NCI-H345 treated with DMSO at 0.1 percent for 48 hours (cell line): ENCODE measurements at regions not wholly inside any gene's neighbourhood (a gene's known extent, or its start where the extent isn't known, plus 50 kb on each side); places are given as distances from the start of the nearest gene placed in this dataset.

Source experiments
- DNase-seq: peaks from one replicate; lab custom pipeline; 2025; ENCODE audit not compliant: unreplicated experiment; lab: John Stamatoyannopoulos, UW

GRCh38 chr18:71936744-71937143, 607.4 kb downstream of the CBLN2 start:
- no peak for DNase-seq

- no peak for DNase-seq
Measured at GRCh38 chr18:71919211-71919610, 624.9 kb downstream of the CBLN2 start.

- no peak for DNase-seq
Measured at GRCh38 chr18:71913641-71914040, 630.5 kb downstream of the CBLN2 start.

DNA sequence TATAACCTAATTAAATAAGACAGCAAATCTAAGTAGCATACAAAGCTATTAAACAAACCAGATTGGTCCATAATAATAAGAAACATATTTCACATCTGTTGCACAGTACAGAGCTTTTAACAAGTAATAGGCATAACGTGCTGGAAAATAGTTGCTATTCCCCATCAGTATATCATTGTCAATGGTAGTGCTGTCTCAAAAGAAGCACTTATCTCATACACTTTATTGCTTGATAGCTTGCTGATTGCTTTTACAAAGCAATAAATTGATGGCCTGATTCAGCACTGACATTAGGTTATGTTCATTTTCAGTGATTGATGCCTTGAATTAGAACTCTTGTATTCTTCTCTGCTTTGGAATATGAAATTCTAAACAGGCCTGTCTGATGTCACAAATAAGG, 641.7 kb downstream of the CBLN2 start:
- DNase-seq, result no peak

- peak; percentile 52 for DNase-seq
Measured at GRCh38 chr18:71899707-71900472, 644.3 kb downstream of the CBLN2 start.

- no peak for DNase-seq
Measured at GRCh38 chr18:71899183-71899582, 645.0 kb downstream of the CBLN2 start.

DNA sequence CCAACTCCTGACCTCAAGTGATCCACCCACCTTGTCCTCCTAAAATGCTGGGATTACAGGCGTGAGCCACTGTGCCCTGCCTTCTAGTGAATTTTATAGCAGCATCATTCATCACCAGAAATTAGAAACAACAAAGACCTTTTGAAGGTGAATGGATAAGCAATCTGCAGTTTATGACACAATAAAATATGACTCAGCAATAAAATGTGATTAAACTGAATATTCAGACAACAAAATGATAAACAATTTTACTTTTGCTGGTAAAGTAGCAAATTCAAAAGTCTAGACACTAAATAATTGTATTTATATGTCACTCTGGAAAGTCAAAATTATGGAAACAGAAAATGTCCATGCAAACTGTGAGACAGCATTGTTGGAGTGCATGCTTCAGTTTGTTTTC, 656.6 kb downstream of the CBLN2 start:
- DNase-seq, result no peak

GRCh38 chr18:71878226-71878625, 665.9 kb downstream of the CBLN2 start:
- no peak for DNase-seq

DNA sequence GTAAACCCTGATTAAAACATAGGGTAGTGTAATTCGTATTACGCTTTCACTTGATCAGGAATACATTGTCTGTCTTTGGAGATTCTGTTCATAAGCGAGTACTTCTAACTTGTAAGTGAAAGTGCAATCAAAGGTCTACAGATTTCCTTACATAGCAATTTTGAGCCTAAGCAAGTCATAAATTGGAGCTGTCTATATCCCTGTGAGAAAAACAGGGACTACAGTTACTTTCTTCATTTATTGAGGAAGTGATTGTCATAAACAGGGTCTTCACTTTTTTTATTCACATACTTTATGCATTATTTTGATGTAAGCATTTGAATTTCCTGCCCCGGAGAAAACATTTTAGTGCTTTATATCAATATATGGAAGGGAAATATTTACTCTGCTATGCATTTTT, 670.4 kb downstream of the CBLN2 start:
- DNase-seq, result no peak

GRCh38 chr18:71865888-71866287, 678.3 kb downstream of the CBLN2 start:
- DNase-seq, result no peak

DNA sequence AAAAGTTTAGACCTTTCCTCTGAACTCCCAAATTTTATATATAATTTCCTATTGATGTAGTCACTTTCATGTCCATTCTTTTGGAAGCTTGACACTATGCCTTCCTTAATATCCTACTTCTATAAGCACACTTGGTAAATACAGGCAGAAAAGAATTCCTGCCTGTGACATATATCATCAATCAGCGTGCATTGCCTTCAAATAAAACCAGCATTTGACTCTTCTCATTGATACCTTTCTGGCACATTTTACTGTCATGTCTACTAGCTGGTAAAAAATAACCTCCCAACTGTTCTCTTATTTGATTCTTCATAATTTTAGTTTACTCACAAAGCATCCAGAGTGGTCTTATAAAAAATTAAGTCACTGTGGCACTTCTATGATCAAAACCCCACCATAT, 693.5 kb downstream of the CBLN2 start:
- DNase-seq, result no peak

- no peak for DNase-seq
Measured at GRCh38 chr18:71849407-71849806, 694.7 kb downstream of the CBLN2 start.

DNA sequence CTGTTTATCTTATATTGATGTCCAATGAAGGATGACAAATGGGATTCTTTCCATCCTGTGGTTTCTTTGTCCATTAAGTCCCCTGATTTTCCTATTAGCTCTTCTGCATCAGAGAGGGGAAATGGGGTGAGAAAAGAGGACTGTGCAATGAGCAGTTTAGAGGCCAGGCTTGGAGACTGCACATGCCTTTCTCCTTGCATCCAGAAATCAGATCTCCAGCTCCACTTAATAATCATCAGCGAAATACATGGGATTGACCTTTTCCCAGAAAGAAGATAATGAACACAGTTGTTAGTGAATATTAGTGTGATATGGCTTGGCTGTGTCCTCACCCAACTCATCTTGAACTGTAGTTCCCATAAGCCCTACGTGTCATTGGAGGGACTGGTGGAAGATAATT, 697.4 kb downstream of the CBLN2 start:
- no peak for DNase-seq

DNA sequence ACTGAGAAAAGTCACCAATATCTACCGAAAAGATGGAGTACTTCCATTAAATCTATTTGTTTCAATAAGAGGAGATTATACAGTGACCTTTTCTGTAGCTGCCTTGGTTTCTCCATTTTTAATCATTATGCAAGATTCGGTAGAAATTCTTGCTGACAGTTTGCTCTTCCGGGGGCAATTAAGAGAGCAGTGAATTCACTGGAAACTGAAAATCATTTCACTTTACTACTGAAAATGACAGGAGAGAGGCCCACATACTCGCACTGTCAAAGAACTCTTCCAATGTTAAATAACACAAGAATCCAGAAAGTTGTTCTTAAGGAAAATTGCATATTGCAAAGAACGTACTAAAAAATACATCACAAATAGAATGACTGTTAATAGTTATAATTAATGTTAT, 699.3 kb downstream of the CBLN2 start:
- DNase-seq, result no peak

DNA sequence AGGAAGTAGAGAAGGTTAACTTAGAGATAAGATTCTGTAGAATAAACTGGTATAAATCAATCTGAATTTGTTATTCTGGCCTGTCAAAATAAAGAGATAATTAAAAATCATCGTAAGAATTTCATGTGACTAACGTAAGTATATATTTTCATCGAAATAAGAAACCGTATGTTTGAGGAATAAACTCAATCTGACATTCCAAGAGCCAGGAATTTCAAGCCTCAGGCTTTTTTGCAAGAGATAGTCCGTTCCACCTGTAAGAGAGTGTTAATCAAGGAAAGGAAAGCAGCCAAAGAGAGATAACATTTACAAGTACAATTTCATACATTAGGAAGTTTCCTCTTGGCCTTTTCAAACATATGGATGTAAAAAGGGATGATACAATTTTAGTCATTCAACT, 701.5 kb downstream of the CBLN2 start:
- DNase-seq, result no peak

DNA sequence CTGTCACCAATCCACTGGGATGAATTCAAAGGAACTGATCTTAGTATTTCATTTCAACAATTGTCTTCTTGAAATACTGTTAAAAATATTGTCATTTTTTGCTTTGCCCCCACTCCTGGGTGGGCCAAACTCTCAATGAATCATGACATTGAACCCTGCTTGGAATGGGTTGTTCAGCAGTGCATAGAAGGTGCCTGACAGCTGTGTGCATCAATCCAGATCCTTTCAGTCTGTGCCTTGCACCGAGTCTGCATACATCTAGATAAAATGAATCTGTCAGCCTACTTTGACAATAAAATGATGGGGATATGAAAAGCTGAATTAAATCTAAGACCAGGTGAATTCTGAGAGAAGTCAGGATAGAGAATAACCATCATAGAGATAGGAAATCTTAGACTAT, 706.6 kb downstream of the CBLN2 start:
- DNase-seq, result no peak

DNA sequence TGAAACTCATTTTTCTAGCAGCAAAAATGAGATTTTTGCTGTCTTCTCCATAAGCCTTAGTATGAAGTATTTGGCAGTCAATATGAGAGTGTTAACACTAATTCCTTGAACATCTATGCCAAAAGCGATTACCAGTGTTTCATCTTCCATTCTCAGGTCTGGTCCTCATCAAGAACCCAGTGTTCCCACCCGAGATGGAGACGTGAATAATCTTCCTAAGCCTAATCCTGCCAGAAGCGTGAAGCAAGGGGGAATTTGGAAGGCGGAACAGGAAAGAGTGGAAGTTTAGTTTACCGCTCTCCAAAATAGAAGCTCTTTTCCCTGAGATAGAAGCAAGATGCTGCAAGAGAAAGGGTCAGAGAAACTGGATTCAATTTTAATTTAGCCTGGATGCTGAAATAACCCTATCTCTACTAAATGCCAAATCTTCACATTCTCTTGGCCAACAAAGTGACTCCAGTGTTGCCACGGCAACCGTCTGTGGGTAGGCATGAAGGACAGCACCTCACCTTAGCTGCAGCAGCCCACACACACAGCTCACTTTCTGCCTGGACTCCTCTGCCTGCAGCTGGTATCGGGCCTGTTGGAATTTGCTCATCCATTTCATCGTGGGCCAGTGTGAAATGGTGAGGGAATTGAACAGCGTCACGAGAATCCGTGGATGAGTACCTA, 711.1 kb downstream of the CBLN2 start:
- no peak for DNase-seq

- no peak for DNase-seq
Measured at GRCh38 chr18:71831039-71831438, 713.1 kb downstream of the CBLN2 start.

DNA sequence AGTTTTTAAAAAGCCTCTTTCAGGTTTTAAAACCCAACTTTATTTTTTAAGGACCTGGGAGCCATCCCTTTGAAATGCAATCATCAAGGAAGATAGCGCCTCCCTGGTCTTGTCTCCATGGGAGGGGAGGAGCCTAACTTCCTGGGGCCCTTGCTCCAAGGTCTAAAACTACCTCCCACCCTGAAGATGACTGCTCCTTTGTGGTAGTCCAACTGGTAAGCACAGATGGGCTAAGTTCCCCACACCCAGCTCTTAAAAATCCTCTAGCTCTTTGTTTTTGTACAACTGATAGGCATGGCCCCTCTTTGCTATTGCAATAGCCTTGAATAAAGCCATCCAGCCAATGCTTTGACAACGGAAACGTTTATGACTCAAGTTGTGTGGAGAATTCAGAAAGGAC, 716.8 kb downstream of the CBLN2 start:
- no peak for DNase-seq

GRCh38 chr18:71815305-71815704, 728.8 kb downstream of the CBLN2 start:
- no peak for DNase-seq

DNA sequence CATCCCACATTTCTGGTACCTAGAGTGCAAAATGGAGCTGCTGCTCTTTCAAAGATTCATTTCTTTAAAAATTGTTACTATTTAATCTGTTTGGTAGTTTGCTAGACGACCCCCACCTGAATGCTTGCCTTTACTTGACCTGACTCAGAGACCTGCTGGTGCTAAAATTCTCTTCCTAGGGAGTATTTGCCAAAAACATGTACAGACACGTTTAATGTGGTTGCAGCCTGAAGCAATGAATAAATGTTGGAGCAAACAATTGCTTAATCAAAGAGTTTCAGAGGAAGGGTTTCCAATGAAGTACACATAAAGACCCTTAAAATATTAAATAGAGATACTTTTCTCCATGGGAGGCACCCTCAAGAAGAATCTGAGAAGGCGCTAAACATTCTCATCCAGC, 734.4 kb downstream of the CBLN2 start:
- no peak for DNase-seq

- no peak for DNase-seq
Measured at GRCh38 chr18:71808616-71809015, 735.5 kb downstream of the CBLN2 start.

DNA sequence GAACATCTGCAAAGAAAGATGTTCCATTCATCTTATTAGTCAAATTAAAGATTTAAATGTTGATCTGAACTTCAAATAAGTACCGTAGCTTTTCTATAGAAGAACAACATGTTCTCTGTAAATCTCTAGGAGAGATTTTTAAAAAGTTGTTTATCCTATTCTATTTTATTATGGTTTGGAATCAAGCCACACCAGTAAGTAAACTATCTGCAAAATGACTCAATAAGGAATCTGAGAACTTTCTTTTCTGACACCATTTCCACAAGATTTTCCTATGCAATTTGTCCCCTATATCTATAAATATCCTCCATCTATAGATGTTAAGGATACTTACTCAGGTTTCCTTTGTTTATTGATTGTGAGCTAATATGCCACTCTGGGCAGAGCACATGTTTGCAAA, 736.6 kb downstream of the CBLN2 start:
- no peak for DNase-seq
